ENCODE measurements at regions not wholly inside any gene's neighbourhood (a gene's known extent, or its start where the extent isn't known, plus 50 kb on each side); places are given as distances from the start of the nearest gene placed in this dataset.

DNA sequence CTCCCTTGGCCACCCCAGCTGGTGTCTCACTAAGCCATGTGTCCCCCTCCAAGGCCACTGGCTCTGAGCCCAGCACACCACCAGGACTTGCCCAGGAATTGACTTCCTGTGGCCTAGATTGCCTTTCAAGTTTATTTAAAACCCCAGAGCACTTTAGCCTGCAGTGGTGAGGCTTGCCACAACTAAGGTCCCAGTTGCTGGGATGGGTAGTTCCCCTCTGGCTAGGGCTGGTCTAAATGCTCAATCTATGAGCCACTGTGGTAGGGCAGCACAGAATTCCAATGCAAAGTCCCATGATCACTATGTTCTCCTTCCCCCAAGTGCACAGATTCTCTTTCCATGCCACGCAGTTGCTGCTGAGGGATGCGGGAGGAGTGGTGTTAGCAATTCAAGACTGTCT is 61.1 kb upstream of the HCCS start:
- DNase-seq (ENCODE audit: low read depth, low spot score): no peak

DNA sequence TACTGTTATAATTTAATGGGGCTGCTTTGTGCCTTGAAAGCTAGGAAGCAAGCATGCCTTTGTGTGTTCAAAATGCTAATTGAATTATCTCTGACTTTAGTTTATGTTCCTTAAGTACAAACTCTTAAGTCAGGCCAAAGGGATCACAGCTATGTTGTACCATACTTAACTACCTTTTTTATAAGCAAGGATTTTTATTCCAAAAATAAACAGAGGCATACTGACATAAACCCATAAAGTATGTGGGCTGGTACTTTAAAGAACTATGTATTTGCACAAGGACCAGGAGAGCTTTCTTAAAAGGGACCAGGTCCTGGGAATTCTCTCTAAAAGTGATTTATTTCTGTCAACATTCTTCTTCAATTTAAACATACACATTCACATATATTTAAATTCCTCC is 57.8 kb upstream of the HCCS start:
- DNase-seq (ENCODE audit: low read depth, low spot score): no peak

DNA sequence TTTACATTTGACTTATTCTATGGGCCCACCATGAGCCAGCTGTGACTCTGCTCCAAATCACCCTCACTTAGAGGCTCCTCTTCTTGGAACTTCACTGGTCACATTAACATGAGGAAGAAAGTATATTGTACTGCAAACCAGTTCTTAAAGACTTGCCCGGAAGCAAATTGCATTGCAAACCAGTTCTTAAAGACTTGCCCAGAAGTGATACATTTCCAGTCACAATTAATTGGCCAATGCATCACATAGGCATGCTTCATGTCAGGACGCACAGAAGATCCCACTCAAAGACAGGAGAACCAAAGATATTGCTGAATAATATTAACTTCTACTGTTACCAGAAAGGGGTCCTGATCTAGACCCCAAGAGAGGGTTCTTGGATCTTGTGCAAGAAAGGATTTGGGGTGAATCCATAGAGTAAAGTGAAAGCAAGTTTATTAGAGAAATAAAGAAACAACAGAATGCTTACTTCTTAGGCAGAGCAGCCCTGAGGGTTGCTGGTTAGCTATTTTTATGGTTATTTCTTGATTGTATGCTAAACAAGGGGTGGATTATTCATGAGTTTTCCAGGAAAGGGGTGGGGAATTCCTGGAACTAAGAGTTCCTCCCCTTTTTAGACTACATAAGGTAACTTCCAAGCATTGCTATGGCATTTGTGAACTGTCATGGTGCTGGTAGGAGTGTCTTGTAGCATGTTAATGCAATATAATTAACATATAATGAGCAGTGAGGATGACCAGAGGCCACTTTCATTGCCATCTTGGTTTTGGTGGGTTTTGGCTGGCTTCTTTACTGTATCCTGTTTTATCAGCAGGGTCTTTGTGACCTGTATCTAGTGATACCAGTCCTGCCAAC is 54.6 kb upstream of the HCCS start:
- no peak for DNase-seq (ENCODE audit: low read depth, low spot score)

DNA sequence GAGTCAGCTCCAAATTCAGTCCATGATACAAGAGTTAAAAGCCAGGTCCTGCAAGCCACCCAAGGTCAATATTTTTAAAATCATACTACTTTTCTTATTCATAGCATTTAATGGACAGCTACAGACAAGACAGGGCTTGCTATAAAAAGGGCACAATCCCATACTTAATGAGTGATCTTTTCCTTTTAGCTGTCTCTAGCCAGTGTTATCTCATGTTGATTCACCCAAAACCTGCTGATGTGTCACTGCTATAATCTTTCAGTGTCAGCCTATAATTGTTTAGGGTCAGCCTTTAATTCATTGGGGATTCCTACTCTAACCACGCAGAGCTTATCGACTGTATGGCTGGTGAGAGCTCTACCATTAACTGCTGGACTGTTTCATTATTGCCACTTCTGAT is 51.2 kb upstream of the HCCS start:
- DNase-seq (ENCODE audit: low read depth, low spot score): no peak
